Uterus (tissue), 2 donors: ENCODE measurements at regions not wholly inside any gene's neighbourhood (a gene's known extent, or its start where the extent isn't known, plus 50 kb on each side); places are given as distances from the start of the nearest gene placed in this dataset.

Experiments used
- CTCF ChIP-seq, 4 experiments: fragments of 200-600 bp in 2 of 4; fragments of 450-650 bp in 2 of 4; sonication (generic) in 2 of 4; IDR thresholded peaks; one replicate each; pipeline ENCODE4 v1.5.1; 2016 to 2019; ENCODE audit warnings: antibody characterized with exemption in 4 of 4, mild to moderate bottlenecking in 2 of 4, moderate library complexity in 1 of 4
- POLR2A ChIP-seq, 2 donors: fragments of 450-650 bp; IDR thresholded peaks; one replicate each; pipeline ENCODE4 v1.6.1; 2016; ENCODE audit warnings: antibody characterized with exemption in 2 of 2, mild to moderate bottlenecking in 1 of 2, moderate library complexity in 1 of 2

DNA sequence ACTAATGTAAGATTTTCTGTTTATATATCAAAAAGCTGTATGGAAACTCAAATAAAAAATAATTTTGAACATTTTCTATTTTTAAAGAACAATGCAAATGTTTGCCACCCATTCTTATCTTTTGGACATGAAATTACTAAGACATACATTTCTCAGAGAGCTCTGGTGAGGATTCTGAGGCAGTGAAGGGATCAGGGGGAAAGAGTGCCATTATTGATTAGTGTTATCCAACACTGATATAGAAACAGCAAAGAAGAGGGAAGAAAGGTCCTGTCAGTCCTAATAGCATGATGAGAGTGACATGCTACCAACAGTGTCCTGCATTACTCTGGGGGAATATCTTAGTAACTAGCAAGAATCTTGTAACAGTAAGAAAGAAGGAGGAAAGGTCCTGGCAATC is 282.2 kb downstream of the RPL10L start:
- TF ChIP-seq CTCF (IDR thresholded peaks at IDR 0.05): no peak
- TF ChIP-seq POLR2A (IDR thresholded peaks at IDR 0.05): no peak
